Mesenchymal stem cell (in vitro differentiated cells and primary cell): ENCODE measurements at regions not wholly inside any gene's neighbourhood (a gene's known extent, or its start where the extent isn't known, plus 50 kb on each side); places are given as distances from the start of the nearest gene placed in this dataset.

ENCODE experiments used
- DNase-seq: peaks from one replicate; pipeline ENCODE4 v3.0.0-alpha.2; 2013
- H2AFZ ChIP-seq: one replicate; pipeline ENCODE4 v1.6.1; 2013; ENCODE audit warnings: low read depth, mild to moderate bottlenecking, control low read depth, inconsistent platforms, low read length, moderate library complexity
- H2AK5ac ChIP-seq: 2 replicates; pipeline ENCODE4 v1.6.1; 2013; ENCODE audit warnings: low read length, moderate library complexity, mild to moderate bottlenecking, inconsistent platforms; ENCODE audit not compliant: severe bottlenecking
- H2BK120ac ChIP-seq: one replicate; pipeline ENCODE4 v1.6.1; 2013; ENCODE audit warnings: low read depth, mild to moderate bottlenecking, inconsistent platforms, low read length, moderate library complexity
- H2BK12ac ChIP-seq, 2 experiments: one replicate each; pipeline ENCODE4 v1.6.1; 2013; ENCODE audit warnings: inconsistent platforms in 2 of 2, low read length in 2 of 2, mild to moderate bottlenecking in 2 of 2, moderate library complexity in 2 of 2, control low read depth in 1 of 2
- H2BK15ac ChIP-seq: one replicate; pipeline ENCODE4 v1.6.1; 2013; ENCODE audit warnings: mild to moderate bottlenecking, low read depth, inconsistent platforms; ENCODE audit not compliant: poor library complexity, severe bottlenecking
- H2BK5ac ChIP-seq: 2 replicates; pipeline ENCODE4 v1.6.1; 2013; ENCODE audit warnings: low read depth, mild to moderate bottlenecking, low read length, control low read depth, inconsistent platforms; ENCODE audit not compliant: poor library complexity, severe bottlenecking
- H3K14ac ChIP-seq, 2 experiments: one replicate each; pipeline ENCODE4 v1.6.1; 2013; ENCODE audit warnings: inconsistent platforms in 2 of 2, low read length in 2 of 2, control low read depth in 1 of 2, mild to moderate bottlenecking in 1 of 2, moderate library complexity in 1 of 2
- H3K18ac ChIP-seq, 2 experiments: one replicate each; pipeline ENCODE4 v1.6.1; 2013; ENCODE audit warnings: inconsistent platforms in 2 of 2, low read length in 2 of 2, control low read depth in 1 of 2, low read depth in 1 of 2, mild to moderate bottlenecking in 1 of 2
- H3K23ac ChIP-seq, 2 experiments: one replicate each; pipeline ENCODE4 v1.6.1; 2013; ENCODE audit warnings: inconsistent platforms in 2 of 2, low read length in 2 of 2, mild to moderate bottlenecking in 2 of 2, moderate library complexity in 2 of 2, control low read depth in 1 of 2
- H3K27ac ChIP-seq: 2 replicates; pipeline ENCODE4 v1.5.1; 2013; ENCODE audit warnings: mild to moderate bottlenecking, moderate library complexity, low read length, control low read depth, inconsistent platforms; ENCODE audit not compliant: poor library complexity, severe bottlenecking
- H3K27me3 ChIP-seq, 2 experiments: 2 replicates each; pipeline versions ENCODE4 v1.6.1 to v1.7.0; 2013; ENCODE audit warnings: low read length in 2 of 2, mild to moderate bottlenecking in 2 of 2, moderate library complexity in 2 of 2, control low read depth in 1 of 2, inconsistent platforms in 1 of 2; ENCODE audit not compliant: control insufficient read depth in 1 of 2, insufficient read depth in 1 of 2
- H3K36me3 ChIP-seq, 2 experiments: 2 replicates each; pipeline versions ENCODE4 v1.6.1 to v1.7.0; 2013; ENCODE audit warnings: low read length in 2 of 2, control low read depth in 1 of 2, inconsistent platforms in 1 of 2, low read depth in 1 of 2, mild to moderate bottlenecking in 1 of 2; ENCODE audit not compliant: insufficient read depth in 2 of 2, control insufficient read depth in 1 of 2
- H3K4ac ChIP-seq, 2 experiments: one replicate each; pipeline ENCODE4 v1.6.1; 2013; ENCODE audit warnings: inconsistent platforms in 2 of 2, low read length in 2 of 2, mild to moderate bottlenecking in 2 of 2, moderate library complexity in 2 of 2, control low read depth in 1 of 2, low read depth in 1 of 2
- H3K4me1 ChIP-seq: 2 replicates; pipeline ENCODE4 v1.6.1; 2013; ENCODE audit warnings: low read depth, low read length, control low read depth; ENCODE audit not compliant: control insufficient read depth, insufficient read depth
- H3K4me2 ChIP-seq: 2 replicates; pipeline ENCODE4 v1.6.1; 2013; ENCODE audit warnings: low read length, mild to moderate bottlenecking, inconsistent platforms; ENCODE audit not compliant: poor library complexity, severe bottlenecking
- H3K4me3 ChIP-seq, 2 experiments: 2 replicates each; pipeline versions ENCODE4 v1.5.1 to v1.7.0; 2013; ENCODE audit warnings: low read length in 2 of 2, mild to moderate bottlenecking in 2 of 2, control low read depth in 1 of 2, low read depth in 1 of 2; ENCODE audit not compliant: insufficient read depth in 1 of 2
- H3K79me1 ChIP-seq: replicated peaks from 2 replicates; pipeline ENCODE4 v1.6.1; 2013; ENCODE audit warnings: mild to moderate bottlenecking, control low read depth, low read length, inconsistent platforms; ENCODE audit not compliant: poor library complexity, severe bottlenecking
- H3K9ac ChIP-seq: 2 replicates; pipeline ENCODE4 v1.7.0; 2013; ENCODE audit warnings: mild to moderate bottlenecking, low read length, moderate library complexity
- H3K9me3 ChIP-seq: 2 replicates; pipeline ENCODE4 v1.7.0; 2013; ENCODE audit warnings: mild to moderate bottlenecking, low read length; ENCODE audit not compliant: control insufficient read depth
- H4K8ac ChIP-seq: one replicate; pipeline ENCODE4 v1.6.1; 2013; ENCODE audit warnings: inconsistent platforms, mild to moderate bottlenecking, low read length, moderate library complexity
- H4K91ac ChIP-seq: one replicate; pipeline ENCODE4 v1.6.1; 2013; ENCODE audit warnings: mild to moderate bottlenecking, low read length, inconsistent platforms
- WGBS: methylation state at CpG from one replicate; pipeline ENCODE4 v1.1.7; 2013; ENCODE audit warnings: mixed read lengths; 5-methylcytosine and 5-hydroxymethylcytosine counted together

DNA sequence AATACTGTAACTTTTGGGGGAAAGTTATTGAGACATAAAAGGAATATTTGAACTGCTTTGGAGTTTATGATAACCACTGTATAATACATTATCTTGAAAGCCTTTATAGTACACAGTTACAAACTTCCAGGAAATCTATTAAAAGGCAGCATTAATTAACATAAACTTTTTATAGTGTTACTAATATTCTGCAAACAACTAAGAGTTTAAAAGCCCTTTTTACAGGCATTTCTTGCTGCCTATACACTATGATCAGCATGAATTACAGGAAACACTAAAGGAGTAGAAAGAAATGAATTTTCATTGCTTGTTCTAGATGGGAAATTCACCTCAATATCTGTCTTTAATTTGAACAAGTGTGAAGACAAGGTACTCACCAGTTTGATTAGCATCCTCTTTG lies 252.3 kb upstream of the ZFP64 start:
- Histone ChIP-seq H3K14ac (no peak overlapping the region), H3K4me1 (no peaks in the 10 kb centered on the region), H4K8ac (no peak overlapping the region), H2AK5ac (no peak overlapping the region), H3K9me3 (no peaks in the 10 kb centered on the region), H3K9ac (no peak overlapping the region), H3K36me3 (no peaks in the 10 kb centered on the region), H3K4me2 (no peak overlapping the region), H3K27me3 (no peaks in the 10 kb centered on the region), H2BK15ac (no peak overlapping the region), H3K79me1 (no peaks in the 10 kb centered on the region), H3K23ac (no peak overlapping the region), H3K27ac (no peak overlapping the region), H3K18ac (no peak overlapping the region), H2BK5ac (no peak overlapping the region), H3K4ac (no peak overlapping the region), H2BK12ac (no peak overlapping the region), H2AFZ (no peak overlapping the region), H2BK120ac (no peak overlapping the region), H3K4me3 (no peak overlapping the region), H4K91ac (no peak overlapping the region)
- DNase-seq: no peak

DNA sequence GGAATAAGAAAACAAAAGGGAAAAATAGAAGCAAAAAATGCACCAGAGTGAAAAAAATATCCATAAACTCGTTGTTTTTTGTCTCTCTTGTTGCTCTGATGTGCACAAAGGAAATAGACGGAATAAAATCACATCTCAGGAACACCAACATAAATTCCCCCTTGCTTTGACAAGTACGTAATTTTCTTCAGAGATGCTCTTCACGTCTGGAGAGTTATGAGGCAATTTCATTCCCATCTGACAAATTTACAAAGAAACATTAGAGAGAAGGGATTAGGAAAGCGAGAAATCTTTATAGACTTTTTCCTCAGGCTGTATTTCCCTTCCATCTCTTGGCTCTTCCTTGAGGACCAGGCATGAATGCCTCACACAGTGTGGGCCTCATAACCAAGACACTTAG lies 250.1 kb upstream of the ZFP64 start:
- H4K8ac ChIP-seq: no peak overlapping the region
- H3K9me3 ChIP-seq: no peaks in the 10 kb centered on the region
- no peak overlapping the region for H2BK120ac ChIP-seq
- H3K27me3 ChIP-seq: no peaks in the 10 kb centered on the region
- H3K14ac ChIP-seq: no peak overlapping the region
- H2BK15ac ChIP-seq: no peak overlapping the region
- no peak overlapping the region for H2AK5ac ChIP-seq
- WGBS: 71% methylated on average over 4 of the region's 5 CpGs
- no peak for DNase-seq
- H3K4me2 ChIP-seq: no peak overlapping the region
- no peak overlapping the region for H4K91ac ChIP-seq
- H2AFZ ChIP-seq: no peak overlapping the region
- no peaks in the 10 kb centered on the region for H3K79me1 ChIP-seq
- H3K36me3 ChIP-seq: no peaks in the 10 kb centered on the region
- H3K18ac ChIP-seq: no peak overlapping the region
- no peak overlapping the region for H2BK5ac ChIP-seq
- no peak overlapping the region for H2BK12ac ChIP-seq
- no peak overlapping the region for H3K23ac ChIP-seq
- H3K4ac ChIP-seq: no peak overlapping the region
- H3K4me3 ChIP-seq: no peak overlapping the region
- no peaks in the 10 kb centered on the region for H3K4me1 ChIP-seq
- H3K9ac ChIP-seq: no peak overlapping the region
- no peak overlapping the region for H3K27ac ChIP-seq

DNA sequence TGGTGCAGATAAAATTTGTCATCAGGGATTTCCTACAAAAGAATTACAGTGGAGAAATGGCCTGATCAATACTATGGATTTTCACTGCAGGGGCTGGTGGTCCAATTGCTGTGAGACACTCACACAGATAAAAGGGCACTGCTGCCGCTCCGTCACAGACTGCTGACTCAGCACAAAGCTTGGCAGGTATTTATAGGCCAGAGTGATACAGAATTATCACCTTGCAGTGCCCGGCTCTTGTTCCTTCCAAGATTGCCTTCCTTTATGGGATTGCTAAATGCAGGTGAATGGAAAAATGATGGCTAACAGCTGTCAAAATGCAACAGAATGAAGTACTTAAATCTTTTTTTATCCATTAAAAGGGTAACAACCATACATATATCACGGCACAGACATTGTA lies 247.8 kb upstream of the ZFP64 start:
- Histone ChIP-seq H4K8ac (no peak overlapping the region), H3K4me2 (no peak overlapping the region), H2BK15ac (no peak overlapping the region), H3K18ac (no peak overlapping the region), H2AFZ (no peak overlapping the region), H3K23ac (no peak overlapping the region), H3K4me1 (no peaks in the 10 kb centered on the region), H2AK5ac (no peak overlapping the region), H3K9me3 (no peaks in the 10 kb centered on the region), H3K36me3 (no peaks in the 10 kb centered on the region), H2BK5ac (no peak overlapping the region), H3K79me1 (no peaks in the 10 kb centered on the region), H2BK120ac (no peak overlapping the region), H3K27ac (no peak overlapping the region), H3K4ac (no peak overlapping the region), H2BK12ac (no peak overlapping the region), H3K9ac (no peak overlapping the region), H3K14ac (no peak overlapping the region), H3K27me3 (no peaks in the 10 kb centered on the region), H3K4me3 (no peak overlapping the region), H4K91ac (no peak overlapping the region)
- WGBS: 94% methylated on average over 3 of the region's 4 CpGs
- DNase-seq: no peak

DNA sequence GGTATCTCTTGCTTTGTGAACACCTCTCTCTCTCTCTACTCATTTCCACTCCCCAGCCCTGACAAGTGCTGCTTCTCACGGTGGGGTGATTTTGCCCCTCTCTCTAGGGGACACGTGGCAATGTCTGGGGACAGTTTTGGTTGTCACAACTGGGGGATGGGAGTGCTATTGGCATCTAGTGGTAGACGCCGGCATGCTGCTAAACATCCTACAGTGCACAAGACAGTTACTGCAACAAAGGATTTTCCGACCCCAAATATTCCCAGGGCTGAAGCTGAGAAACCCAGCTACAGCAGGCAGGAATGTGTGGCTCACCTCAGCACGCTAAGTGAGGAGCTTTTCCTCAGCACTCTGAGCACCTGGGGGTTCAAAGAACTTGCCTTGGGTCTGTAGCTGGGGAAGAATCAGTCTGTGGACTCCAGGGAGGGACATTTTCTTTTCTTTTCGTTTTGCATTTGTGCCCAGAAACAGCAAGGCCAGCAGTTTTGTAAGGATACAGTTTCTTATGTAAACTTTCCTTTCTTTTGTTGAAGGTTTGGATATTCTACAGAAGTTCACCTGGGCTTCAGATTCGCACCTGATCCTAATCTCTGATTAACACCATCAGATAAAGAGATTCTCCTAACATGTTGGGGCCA lies 246.9 kb upstream of the ZFP64 start:
- Histone ChIP-seq H3K4me1 (no peaks in the 10 kb centered on the region), H3K14ac (peak overlapping the region in 1 of 2 experiments; percentile 15), H3K79me1 (no peaks in the 10 kb centered on the region), H3K27ac (no peak overlapping the region), H2AK5ac (no peak overlapping the region), H3K9me3 (no peaks in the 10 kb centered on the region), H2BK5ac (no peak overlapping the region), H3K27me3 (no peaks in the 10 kb centered on the region), H4K8ac (no peak overlapping the region), H3K18ac (no peak overlapping the region), H2BK12ac (no peak overlapping the region), H3K9ac (no peak overlapping the region), H3K36me3 (no peaks in the 10 kb centered on the region), H2BK15ac (no peak overlapping the region), H3K4ac (peak overlapping the region in 1 of 2 experiments; percentile 14), H2AFZ (no peak overlapping the region), H3K4me2 (no peak overlapping the region), H4K91ac (no peak overlapping the region), H2BK120ac (no peak overlapping the region), H3K4me3 (no peak overlapping the region), H3K23ac (no peak overlapping the region)
- 61% methylated on average over 6 of the region's 8 CpGs for WGBS
- DNase-seq: no peak
